ENCODE measurements at regions not wholly inside any gene's neighbourhood (a gene's known extent, or its start where the extent isn't known, plus 50 kb on each side); places are given as distances from the start of the nearest gene placed in this dataset.

- TF ChIP-seq, protein P1, sequence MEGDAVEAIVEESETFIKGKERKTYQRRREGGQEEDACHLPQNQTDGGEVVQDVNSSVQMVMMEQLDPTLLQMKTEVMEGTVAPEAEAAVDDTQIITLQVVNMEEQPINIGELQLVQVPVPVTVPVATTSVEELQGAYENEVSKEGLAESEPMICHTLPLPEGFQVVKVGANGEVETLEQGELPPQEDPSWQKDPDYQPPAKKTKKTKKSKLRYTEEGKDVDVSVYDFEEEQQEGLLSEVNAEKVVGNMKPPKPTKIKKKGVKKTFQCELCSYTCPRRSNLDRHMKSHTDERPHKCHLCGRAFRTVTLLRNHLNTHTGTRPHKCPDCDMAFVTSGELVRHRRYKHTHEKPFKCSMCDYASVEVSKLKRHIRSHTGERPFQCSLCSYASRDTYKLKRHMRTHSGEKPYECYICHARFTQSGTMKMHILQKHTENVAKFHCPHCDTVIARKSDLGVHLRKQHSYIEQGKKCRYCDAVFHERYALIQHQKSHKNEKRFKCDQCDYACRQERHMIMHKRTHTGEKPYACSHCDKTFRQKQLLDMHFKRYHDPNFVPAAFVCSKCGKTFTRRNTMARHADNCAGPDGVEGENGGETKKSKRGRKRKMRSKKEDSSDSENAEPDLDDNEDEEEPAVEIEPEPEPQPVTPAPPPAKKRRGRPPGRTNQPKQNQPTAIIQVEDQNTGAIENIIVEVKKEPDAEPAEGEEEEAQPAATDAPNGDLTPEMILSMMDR (IDR thresholded peaks at IDR 0.05; ENCODE audit: low read depth, low read length, missing control alignments) = no peak
Observed at GRCh38 chr4:115945026-115945425, 831.6 kb upstream of the NDST4 start.

DNA sequence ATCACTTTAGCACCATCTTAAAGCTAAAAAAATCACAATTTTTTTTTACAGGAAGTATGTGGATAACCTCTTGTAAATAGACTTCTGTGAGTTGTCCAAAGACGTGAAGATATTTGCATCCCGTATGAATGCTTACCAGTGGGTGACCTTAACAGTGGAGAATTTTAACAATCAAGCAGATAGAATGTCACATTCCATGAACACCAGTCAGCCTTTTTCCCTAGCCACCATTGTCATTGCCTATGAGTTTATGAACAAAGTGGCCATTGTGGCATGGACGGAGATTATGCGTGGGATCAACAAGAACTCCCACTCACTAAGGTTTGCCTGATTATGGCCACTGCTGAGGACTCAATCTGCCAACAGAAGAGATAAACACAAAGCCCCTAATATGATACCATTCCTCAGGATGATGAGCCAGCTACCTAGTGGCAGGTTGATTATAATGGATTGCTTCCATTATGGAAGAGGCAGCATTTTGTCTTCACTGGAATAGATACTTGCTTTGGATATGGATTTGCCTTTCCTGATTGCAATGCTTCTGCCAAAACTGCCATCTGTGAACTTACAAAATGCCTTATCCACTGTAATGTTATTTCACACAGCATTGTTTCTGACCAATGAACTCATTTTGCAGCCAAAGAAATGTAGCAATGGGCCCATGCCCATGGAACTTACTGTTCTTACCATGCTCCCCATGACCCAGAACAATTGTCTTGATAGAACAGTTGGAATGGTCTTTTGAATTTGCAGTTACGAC, 830.9 kb upstream of the NDST4 start:
- in situ Hi-C loops (cut with HindIII; ENCODE audit: low sequenced_read_pairs) = no loop called here
- no peak for DNase-seq (ENCODE audit: low read depth)
- TF ChIP-seq, protein P1 (IDR thresholded peaks at IDR 0.05; ENCODE audit: low read depth, low read length, missing control alignments) = no peak

More at GRCh38 chr4:115945026-115945425, 831.6 kb upstream of the NDST4 start:
- H3K4me3 ChIP-seq (ENCODE audit: low read depth, low read length) = no peak overlapping the region
- in situ Hi-C loops (cut with HindIII; ENCODE audit: low sequenced_read_pairs) = no loop called here
- DNase-seq (ENCODE audit: low read depth) = no peak

GRCh38 chr4:115938764-115939443, 825.5 kb upstream of the NDST4 start:
- in situ Hi-C loops (cut with HindIII; ENCODE audit: low sequenced_read_pairs) = no loop called here
- no peak overlapping the region for H3K4me3 ChIP-seq (ENCODE audit: low read depth, low read length)
- TF ChIP-seq, protein P1 (IDR thresholded peaks at IDR 0.05; ENCODE audit: low read depth, low read length, missing control alignments) = no peak
- DNase-seq (ENCODE audit: low read depth) = no peak

More for the DNA sequence above, 830.9 kb upstream of the NDST4 start:
- no peak overlapping the region for H3K4me3 ChIP-seq (ENCODE audit: low read depth, low read length)

GRCh38 chr4:115929373-115929772, 816.0 kb upstream of the NDST4 start:
- no peak overlapping the region for H3K4me3 ChIP-seq (ENCODE audit: low read depth, low read length)
- DNase-seq (ENCODE audit: low read depth) = no peak
- in situ Hi-C loops (cut with HindIII; ENCODE audit: low sequenced_read_pairs) = no loop called here
- TF ChIP-seq, protein P1 (IDR thresholded peaks at IDR 0.05; ENCODE audit: low read depth, low read length, missing control alignments) = no peak

DNA sequence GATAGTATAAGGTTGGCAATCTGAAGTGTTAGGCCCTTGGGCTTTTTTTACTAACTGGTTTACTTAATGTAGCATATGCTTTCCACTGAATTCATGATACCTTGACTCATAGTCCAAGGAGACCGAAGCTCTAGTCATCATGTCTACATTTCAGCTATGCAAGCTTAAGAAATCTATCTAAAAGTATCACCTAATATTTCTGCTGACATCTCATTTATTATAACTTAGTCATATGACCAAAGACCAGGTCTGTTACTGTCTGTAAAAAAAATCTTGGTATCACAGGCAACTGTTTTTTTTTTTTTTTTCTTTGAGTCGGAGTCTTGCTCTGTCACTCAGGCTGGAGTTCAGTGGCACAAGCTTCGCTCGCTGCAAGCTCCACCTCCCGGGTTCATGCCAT, 814.0 kb upstream of the NDST4 start:
- no peak for DNase-seq (ENCODE audit: low read depth)
- TF ChIP-seq, protein P1 (IDR thresholded peaks at IDR 0.05; ENCODE audit: low read depth, low read length, missing control alignments) = no peak
- in situ Hi-C loops (cut with HindIII; ENCODE audit: low sequenced_read_pairs) = no loop called here
- H3K4me3 ChIP-seq (ENCODE audit: low read depth, low read length) = no peak overlapping the region

- TF ChIP-seq, protein P1 (IDR thresholded peaks at IDR 0.05; ENCODE audit: low read depth, low read length, missing control alignments) = no peak
- DNase-seq (ENCODE audit: low read depth) = no peak
- H3K4me3 ChIP-seq (ENCODE audit: low read depth, low read length) = no peak overlapping the region
- in situ Hi-C loops (cut with HindIII; ENCODE audit: low sequenced_read_pairs) = no loop called here
Observed at GRCh38 chr4:115923152-115923551, 809.7 kb upstream of the NDST4 start.
